Body of pancreas (tissue), 4 donors: ENCODE measurements at regions not wholly inside any gene's neighbourhood (a gene's known extent, or its start where the extent isn't known, plus 50 kb on each side); places are given as distances from the start of the nearest gene placed in this dataset.

ENCODE experiments used
- POLR2A ChIP-seq, 3 donors: fragments of 450-650 bp; IDR thresholded peaks; one replicate each; pipeline ENCODE4 v1.6.1; 2016; ENCODE audit warnings: antibody characterized with exemption in 3 of 3, mild to moderate bottlenecking in 2 of 3
- TF ChIP-seq, protein P1 (sequence below), 7 experiments: fragments of 450-650 bp in 4 of 7; fragments of 200-600 bp in 3 of 7; sonication (generic) in 3 of 7; IDR thresholded peaks; one replicate each; pipeline ENCODE4 v1.5.1; 2016 to 2019; ENCODE audit warnings: antibody characterized with exemption in 7 of 7

- TF ChIP-seq, protein P1, sequence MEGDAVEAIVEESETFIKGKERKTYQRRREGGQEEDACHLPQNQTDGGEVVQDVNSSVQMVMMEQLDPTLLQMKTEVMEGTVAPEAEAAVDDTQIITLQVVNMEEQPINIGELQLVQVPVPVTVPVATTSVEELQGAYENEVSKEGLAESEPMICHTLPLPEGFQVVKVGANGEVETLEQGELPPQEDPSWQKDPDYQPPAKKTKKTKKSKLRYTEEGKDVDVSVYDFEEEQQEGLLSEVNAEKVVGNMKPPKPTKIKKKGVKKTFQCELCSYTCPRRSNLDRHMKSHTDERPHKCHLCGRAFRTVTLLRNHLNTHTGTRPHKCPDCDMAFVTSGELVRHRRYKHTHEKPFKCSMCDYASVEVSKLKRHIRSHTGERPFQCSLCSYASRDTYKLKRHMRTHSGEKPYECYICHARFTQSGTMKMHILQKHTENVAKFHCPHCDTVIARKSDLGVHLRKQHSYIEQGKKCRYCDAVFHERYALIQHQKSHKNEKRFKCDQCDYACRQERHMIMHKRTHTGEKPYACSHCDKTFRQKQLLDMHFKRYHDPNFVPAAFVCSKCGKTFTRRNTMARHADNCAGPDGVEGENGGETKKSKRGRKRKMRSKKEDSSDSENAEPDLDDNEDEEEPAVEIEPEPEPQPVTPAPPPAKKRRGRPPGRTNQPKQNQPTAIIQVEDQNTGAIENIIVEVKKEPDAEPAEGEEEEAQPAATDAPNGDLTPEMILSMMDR (IDR thresholded peaks at IDR 0.05), result no peak
- TF ChIP-seq POLR2A (IDR thresholded peaks at IDR 0.05), result no peak
Measured at GRCh38 chr3:82413171-82413570, 651.7 kb upstream of the GBE1 start.
